HTR-8/SVneo (cell line): ENCODE measurements at regions not wholly inside any gene's neighbourhood (a gene's known extent, or its start where the extent isn't known, plus 50 kb on each side); places are given as distances from the start of the nearest gene placed in this dataset.
"Not testable (repeated sequence)": the region's sequence is repeated elsewhere in the genome, so short reads cannot be mapped to it uniquely, and the experiment has no call there.

Experiments
- DNase-seq: peaks from one replicate; pipeline ENCODE4 v3.0.0; 2011; ENCODE audit warnings: low spot score, mixed read lengths; ENCODE audit not compliant: insufficient read length
- FAIRE-seq: peaks from 2 replicates; lab custom pipeline; 2011; peaks lifted over from hg19 to GRCh38; lab: Jason Lieb, UNC

GRCh38 chr7:76854631-76855030 lies 177.5 kb downstream of the SPDYE17 start:
- not testable (repeated sequence) for DNase-seq, FAIRE-seq

DNA sequence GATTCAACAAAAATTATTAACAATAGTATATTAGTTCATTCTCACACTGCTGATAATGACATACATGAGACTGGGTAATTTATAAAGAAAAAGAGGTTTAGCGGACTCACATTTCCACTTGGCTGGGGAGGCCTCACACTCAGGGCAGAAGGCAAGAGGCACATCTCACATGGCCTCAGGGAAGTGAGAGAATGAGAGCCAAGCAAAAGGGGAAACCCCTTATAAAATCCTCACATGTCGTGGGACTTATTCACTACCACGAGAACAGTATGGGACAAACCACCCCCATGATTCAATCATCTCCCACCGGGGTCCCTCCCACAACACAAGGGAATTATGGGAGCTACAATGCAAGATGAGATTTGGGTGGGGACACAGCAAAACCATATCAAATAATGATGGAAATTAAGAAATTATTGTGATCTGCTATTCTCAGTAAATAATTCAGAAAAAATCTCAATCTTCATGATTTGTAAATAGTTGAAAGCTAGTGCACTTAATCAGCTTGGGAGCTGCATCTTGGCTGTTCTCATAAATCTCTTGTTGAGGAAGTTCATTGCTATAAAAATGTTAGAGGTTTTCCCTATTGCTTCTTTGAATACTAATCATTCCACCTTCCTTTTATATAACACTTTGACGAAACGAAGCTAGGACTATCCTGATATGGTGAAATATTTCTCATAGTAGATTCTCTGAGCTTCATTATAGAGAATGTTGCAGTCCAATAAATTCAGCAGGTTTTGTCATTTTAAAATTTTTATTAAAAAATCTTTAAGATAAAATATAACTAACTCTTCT lies 179.2 kb downstream of the SPDYE17 start:
- DNase-seq, FAIRE-seq: not testable (repeated sequence)

GRCh38 chr7:76852362-76852761 lies 179.8 kb downstream of the SPDYE17 start:
- DNase-seq, FAIRE-seq: not testable (repeated sequence)

DNA sequence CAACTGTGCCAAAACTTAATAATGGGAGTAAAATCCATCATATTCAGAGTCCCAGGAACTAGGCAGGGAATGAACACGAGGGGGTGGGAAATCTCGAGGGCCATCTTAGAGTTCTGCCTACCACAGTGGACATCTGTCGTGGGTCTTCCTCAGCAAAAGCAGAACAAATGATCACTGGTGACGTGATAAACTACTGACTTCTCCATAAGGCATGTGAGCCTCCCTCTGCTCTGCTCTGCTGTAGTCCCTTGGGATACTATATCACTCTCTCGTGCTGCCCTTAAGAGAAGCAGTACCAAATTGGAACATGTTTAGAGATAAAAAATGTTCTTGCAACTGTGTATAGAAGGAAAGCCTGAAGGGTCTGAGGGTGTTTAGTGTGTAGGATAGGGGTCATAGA lies 180.5 kb downstream of the SPDYE17 start:
- not testable (repeated sequence) for DNase-seq, FAIRE-seq

GRCh38 chr7:76849887-76850563 lies 182.1 kb downstream of the SPDYE17 start:
- DNase-seq, FAIRE-seq: not testable (repeated sequence)

- DNase-seq, FAIRE-seq: not testable (repeated sequence)
Observed at GRCh38 chr7:76839879-76840278, 192.3 kb downstream of the SPDYE17 start.

DNA sequence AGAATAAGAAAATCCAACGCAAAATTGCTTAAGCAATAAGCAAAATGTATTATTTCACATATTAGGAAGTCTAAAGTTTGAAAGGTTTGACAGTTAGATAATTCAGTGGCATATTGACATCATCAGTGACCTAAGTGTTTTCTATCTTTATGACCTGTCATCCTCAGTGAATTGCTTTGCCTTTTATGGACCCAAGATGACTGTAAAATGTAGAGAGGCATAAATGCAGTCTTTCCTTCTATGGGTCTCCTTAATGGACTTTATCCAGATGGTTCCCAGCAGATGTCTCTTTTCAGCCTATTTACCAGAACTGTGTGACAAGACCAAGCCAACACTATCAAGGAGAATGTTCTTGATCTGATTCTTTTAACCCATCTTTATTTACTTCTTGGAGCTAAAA lies 192.9 kb downstream of the SPDYE17 start:
- not testable (repeated sequence) for DNase-seq, FAIRE-seq

- FAIRE-seq = not testable (repeated sequence)
Observed at GRCh38 chr7:76838357-76838756, 193.8 kb downstream of the SPDYE17 start.

GRCh38 chr7:76829233-76829632 lies 202.2 kb upstream of the POMZP3 start:
- not testable (repeated sequence) for DNase-seq, FAIRE-seq

More at GRCh38 chr7:76838357-76838756, 193.8 kb downstream of the SPDYE17 start:
- DNase-seq = not testable (repeated sequence)

DNA sequence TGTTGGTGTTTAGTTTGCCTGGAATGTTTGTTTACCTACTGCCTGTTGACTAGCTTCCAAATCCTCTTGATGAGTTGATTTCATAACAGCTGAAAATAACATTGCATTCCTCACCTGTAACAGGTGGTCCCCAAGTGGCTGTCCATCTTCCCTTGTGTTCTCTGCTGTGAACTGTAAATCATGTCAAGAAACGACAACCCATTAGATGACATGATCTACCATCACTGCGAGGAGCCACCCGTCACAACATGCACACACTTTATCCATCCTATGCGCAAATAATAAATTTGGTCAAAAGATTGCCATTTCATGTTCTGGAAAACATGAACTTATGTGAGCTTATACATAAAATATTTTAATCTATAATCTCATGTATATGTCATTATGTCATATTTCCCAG lies 199.1 kb upstream of the POMZP3 start:
- not testable (repeated sequence) for FAIRE-seq, DNase-seq

DNA sequence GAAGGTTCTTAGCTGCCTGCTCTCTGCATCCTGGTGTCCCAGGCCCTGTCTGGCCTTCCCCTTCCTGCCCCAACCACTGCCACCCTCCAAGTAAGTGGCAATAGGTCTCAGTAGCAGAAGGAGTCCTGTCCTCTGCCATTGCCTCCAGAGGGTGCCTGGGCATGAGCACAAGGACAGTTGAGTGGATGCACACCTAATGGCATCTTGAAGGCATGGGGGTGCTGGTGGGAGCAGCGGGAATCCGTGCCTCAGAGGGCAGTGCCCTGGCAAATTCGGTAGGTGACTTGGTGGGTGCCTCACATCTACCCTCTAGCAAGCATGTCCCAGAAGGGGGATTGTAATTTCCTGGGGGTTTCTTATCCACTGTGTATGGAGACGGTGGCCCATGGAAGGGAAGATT lies 182.8 kb upstream of the POMZP3 start:
- DNase-seq, FAIRE-seq: not testable (repeated sequence)

DNA sequence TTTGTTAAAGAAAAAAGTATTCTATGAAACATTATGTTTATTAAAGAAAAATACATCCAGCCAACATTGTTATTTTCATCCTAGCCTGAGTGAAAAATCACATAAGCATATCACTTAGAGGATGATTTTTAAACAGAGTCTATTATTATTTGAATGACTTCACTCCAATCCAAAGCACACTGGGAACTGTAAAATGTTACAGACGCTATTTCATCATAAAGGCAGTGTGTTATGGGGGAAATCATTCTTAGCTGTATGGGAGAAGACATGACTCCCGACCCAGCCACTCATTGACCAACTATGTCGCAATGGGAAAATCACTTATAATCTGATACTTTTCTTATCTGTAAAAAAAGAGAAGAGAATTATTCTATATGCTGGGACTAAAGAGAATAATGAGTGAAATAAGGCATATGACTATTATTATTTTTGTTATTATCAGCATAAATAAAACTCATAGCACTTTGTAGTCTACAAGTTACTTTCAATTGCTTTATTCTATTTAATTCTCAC lies 180.6 kb upstream of the POMZP3 start:
- FAIRE-seq, DNase-seq: not testable (repeated sequence)

DNA sequence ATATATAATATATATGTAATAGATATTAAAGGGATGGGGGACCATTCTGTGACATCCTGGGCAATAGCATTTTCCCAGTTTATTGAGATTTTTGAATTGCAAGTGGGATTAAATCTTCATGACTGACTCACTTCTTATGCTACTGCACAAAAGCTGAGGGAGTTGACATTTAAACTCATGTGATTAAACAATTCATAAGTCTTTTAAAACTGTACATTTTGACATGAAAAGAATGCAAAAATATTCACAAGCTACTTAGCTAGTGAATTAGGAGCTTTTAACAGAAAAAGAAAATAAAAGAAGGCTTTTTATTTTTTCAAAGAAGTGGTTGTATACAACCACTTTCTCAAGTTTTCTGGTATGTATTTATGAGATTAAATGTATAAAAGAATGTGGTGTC lies 179.4 kb upstream of the POMZP3 start:
- FAIRE-seq, DNase-seq: not testable (repeated sequence)

DNA sequence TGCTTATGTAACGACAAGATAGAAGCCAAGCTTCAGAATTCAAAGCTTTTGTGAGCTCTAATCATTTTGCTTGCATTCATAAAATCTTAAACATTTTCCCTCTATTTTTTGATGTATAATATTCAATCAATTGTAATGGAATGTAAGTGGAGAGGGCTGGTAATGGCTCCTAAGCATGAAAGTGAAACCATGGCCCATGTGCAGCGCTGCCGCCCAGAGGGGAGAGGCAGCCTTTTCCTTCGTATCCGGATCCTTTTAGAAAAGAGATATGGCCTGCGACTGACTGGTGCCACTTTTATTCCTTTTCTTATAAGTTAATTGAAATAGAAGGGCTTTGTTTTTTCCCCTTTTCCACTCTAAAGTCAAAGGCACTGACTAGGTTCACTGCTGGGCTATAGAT lies 178.9 kb upstream of the POMZP3 start:
- DNase-seq, FAIRE-seq: not testable (repeated sequence)

- not testable (repeated sequence) for FAIRE-seq, DNase-seq
Observed at GRCh38 chr7:76805262-76805661, 178.2 kb upstream of the POMZP3 start.

DNA sequence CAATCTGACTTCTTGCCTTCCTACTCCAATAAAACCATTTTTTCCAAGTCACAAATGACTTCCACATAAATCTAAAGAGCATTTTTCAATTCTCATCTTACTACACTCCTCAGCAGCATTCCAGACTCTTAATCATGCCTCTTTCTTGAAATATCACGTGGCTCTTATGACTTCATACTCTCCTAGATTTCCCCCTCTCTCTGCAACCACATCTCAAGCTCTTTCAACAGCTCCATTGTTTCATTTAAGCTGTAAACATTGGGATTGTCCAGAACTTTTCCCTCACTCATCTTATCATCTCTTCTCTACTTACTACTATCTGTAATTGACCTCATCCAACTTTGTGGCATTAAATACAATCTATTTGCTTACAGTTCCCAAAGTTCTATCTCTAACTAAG lies 170.6 kb upstream of the POMZP3 start:
- not testable (repeated sequence) for DNase-seq, FAIRE-seq

DNA sequence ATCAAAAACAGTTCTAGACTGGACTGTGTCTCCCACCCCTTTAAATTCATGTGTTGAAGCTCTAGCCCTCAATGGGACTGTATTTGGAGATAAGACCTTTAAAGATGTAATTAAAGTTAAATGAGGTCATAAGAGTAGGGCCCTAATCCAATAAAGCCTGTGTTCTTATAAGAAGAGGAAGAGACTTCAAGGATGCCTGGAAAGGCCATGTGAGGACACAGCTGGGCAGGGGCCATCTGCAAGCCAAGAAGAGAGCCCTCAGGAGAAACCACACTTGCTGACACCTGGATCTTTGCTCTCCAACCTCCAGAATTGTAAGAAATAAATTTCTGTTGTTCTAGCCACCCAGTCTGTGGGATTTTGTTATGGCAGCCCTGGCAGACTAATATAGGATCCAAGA lies 153.6 kb upstream of the POMZP3 start:
- FAIRE-seq, DNase-seq: not testable (repeated sequence)

DNA sequence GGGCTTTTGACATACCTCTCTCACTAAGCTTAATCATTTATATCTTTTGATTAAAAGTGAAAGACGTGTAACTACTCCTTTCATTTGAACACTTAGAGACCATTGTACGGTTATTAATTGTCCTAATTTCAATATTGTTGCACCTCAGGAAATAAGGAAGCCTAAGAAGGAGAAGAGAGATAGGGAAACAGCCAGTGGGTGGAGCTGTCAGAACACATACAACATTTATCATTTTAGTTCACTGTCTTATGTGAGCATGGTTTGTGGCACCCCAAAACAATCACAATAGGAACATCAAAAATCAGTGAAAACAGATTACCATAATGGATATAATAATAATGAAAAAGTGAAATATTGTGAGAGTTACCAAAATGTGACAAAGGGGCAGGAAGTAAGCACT lies 147.2 kb upstream of the POMZP3 start:
- not testable (repeated sequence) for FAIRE-seq

GRCh38 chr7:76771980-76772379 lies 144.9 kb upstream of the POMZP3 start:
- DNase-seq, FAIRE-seq: not testable (repeated sequence)

More for the DNA sequence above, 147.2 kb upstream of the POMZP3 start:
- DNase-seq = not testable (repeated sequence)

- DNase-seq, FAIRE-seq: not testable (repeated sequence)
Observed at GRCh38 chr7:76763977-76764376, 136.9 kb upstream of the POMZP3 start.
